Stimulated activated CD4-positive, alpha-beta T cell treated with anti-CD3 and anti-CD28 coated beads, Interleukin-1b, Interleukin-23, amount 100 ng/mL, for 24 hours (primary cell): ENCODE measurements at regions not wholly inside any gene's neighbourhood (a gene's known extent, or its start where the extent isn't known, plus 50 kb on each side); places are given as distances from the start of the nearest gene placed in this dataset.

ENCODE experiments used
- DNase-seq, 4 experiments: peaks; one replicate each; pipeline ENCODE4 v3.0.0-alpha.2; 2020; ENCODE audit warnings: low read depth in 4 of 4, low spot score in 1 of 4

GRCh38 chr2:151087377-151087776, 174.3 kb downstream of the RBM43 start:
- DNase-seq = no peak

GRCh38 chr2:151085181-151085611, 176.5 kb downstream of the RBM43 start:
- DNase-seq = no peak

GRCh38 chr2:151083856-151084795, 177.5 kb downstream of the RBM43 start:
- no peak for DNase-seq

GRCh38 chr2:151078889-151079288, 182.8 kb downstream of the RBM43 start:
- DNase-seq = no peak

- no peak for DNase-seq
These were observed 189.8 kb downstream of the RBM43 start for GRCh38 chr2:151071906-151072305.

- DNase-seq = no peak
These were observed 190.3 kb downstream of the RBM43 start for GRCh38 chr2:151071382-151071781.

GRCh38 chr2:151070253-151070652, 191.4 kb downstream of the RBM43 start:
- DNase-seq = no peak

GRCh38 chr2:151067658-151068369, 193.8 kb downstream of the RBM43 start:
- DNase-seq = no peak

GRCh38 chr2:151063271-151063670, 198.4 kb downstream of the RBM43 start:
- DNase-seq = no peak

GRCh38 chr2:151060287-151060686, 201.4 kb downstream of the RBM43 start:
- DNase-seq = no peak

- DNase-seq = no peak
These were observed 204.8 kb downstream of the RBM43 start for GRCh38 chr2:151056870-151057269.

GRCh38 chr2:151053661-151053990, 208.0 kb downstream of the RBM43 start:
- no peak for DNase-seq

- no peak for DNase-seq
These were observed 208.6 kb downstream of the RBM43 start for GRCh38 chr2:151052850-151053660.

GRCh38 chr2:151051574-151052220, 210.0 kb downstream of the RBM43 start:
- peak in 1 of 4 experiments; percentile 3 for DNase-seq

GRCh38 chr2:151049746-151050145, 211.9 kb downstream of the RBM43 start:
- no peak for DNase-seq

GRCh38 chr2:151048331-151049054, 213.2 kb downstream of the RBM43 start:
- DNase-seq = no peak

GRCh38 chr2:151043484-151043883, 218.2 kb downstream of the RBM43 start:
- no peak for DNase-seq

- DNase-seq = no peak
These were observed 218.7 kb downstream of the RBM43 start for GRCh38 chr2:151042964-151043363.

GRCh38 chr2:151040039-151040438, 221.6 kb downstream of the RBM43 start:
- no peak for DNase-seq

- no peak for DNase-seq
These were observed 223.1 kb downstream of the RBM43 start for GRCh38 chr2:151038516-151038915.
